ENCODE measurements at regions not wholly inside any gene's neighbourhood (a gene's known extent, or its start where the extent isn't known, plus 50 kb on each side); places are given as distances from the start of the nearest gene placed in this dataset.

DNA sequence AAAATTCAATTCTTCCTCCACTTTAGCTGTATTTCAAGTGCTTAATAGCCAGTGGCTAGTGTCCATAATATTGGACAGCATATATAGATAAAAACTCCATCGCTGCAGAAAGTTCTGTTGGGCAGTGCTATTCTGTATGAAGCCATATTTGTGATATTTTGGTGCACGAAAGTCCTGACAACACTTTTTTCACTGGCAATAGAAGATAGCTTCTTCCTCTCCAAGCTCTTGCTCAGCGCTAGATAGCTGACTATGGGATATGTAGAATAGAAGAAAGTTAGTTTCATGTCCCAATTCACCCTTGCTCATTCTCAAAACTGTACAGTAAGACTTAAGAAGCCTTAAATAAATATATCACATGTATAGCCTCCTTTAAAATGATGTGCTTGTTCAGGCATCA lies 269.9 kb downstream of the TLR4 start:
- no peak overlapping the region for H3K27ac Mint-ChIP-seq
- H3K4me1 Mint-ChIP-seq: peaks cover 3% of the 10 kb centered on the region
- no peak overlapping the region for H3K4me3 Mint-ChIP-seq
- H3K9me3 ChIP-seq (ENCODE audit: control insufficient read depth, low read length, poor library complexity, severe bottlenecking): no peaks in the 10 kb centered on the region
- no peak for DNase-seq
- H3K27me3 Mint-ChIP-seq: peaks cover 4% of the 10 kb centered on the region
- no peak for ATAC-seq
- H3K36me3 Mint-ChIP-seq (ENCODE audit: low read depth): no peaks in the 10 kb centered on the region

DNA sequence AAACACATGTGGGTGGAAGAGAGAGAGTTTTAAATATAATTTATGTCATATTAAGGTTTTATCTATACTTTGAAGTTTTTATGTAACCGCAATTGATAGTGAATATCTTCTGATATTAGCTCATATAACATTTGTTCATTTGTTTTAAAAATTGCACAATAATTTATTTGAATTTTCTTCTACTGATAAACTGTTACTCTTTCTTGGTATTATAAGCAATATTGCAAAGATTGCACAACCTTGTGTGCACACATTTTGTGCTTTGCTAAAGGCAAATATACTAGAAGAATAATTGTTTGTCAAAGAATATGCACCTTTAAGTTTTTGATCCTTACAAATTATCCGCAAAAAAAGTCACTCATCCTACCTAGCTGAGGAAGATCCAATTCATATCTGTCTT lies 275.7 kb downstream of the TLR4 start:
- Mint-ChIP-seq H3K36me3 (ENCODE audit: low read depth) (no peaks in the 10 kb centered on the region), H3K27ac (no peak overlapping the region), H3K4me3 (no peak overlapping the region), H3K27me3 (no peaks in the 10 kb centered on the region), H3K4me1 (peaks cover 5% of the 10 kb centered on the region)
- DNase-seq (no peak), ATAC-seq (no peak)
- no peaks in the 10 kb centered on the region for H3K9me3 ChIP-seq (ENCODE audit: control insufficient read depth, low read length, poor library complexity, severe bottlenecking)

DNA sequence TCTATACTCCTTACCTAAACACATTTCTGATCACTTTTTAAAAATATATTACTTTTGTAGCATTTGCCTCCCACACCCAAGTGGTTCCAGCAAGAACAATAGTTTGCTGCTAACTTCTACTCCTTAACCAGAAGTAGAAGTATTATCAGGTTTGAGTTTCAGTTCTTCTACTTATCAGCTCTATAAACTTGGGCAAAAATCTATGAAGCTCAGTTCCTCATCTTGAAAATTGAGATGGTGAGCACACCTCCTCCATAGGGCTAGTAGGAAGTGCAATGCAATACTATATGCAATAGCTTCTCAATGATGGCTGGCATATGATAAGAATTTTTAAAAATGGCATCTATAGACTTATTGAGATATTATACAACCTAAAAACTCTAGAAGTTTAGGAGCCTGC lies 283.7 kb downstream of the TLR4 start:
- DNase-seq: no peak
- no peak overlapping the region for H3K27ac Mint-ChIP-seq
- no peak for ATAC-seq
- no peak overlapping the region for H3K4me3 Mint-ChIP-seq
- peaks cover 7% of the 10 kb centered on the region for H3K27me3 Mint-ChIP-seq
- H3K9me3 ChIP-seq (ENCODE audit: control insufficient read depth, low read length, poor library complexity, severe bottlenecking): no peaks in the 10 kb centered on the region
- H3K36me3 Mint-ChIP-seq (ENCODE audit: low read depth): no peaks in the 10 kb centered on the region
- H3K4me1 Mint-ChIP-seq: peaks cover 2% of the 10 kb centered on the region

DNA sequence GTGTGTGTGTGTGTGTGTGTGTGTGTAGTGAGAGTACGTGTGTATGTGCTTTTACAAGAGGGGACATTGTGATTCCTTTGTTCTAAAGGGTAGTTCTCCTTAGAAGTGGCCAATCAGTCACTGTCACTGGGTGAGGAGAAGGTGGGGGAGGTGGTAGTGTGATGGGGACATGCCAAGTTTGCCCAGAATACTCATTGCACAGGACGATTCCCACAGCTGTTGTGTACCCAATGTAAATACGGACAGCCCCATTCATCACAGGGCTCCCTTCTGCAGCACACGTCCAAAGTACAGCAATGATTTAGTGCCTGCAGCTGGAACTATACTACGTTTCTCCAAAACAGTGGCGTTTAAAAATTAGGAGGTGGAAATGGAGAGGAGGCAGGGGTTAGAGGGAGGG lies 287.8 kb downstream of the TLR4 start:
- no peak for DNase-seq
- H3K36me3 Mint-ChIP-seq (ENCODE audit: low read depth): no peaks in the 10 kb centered on the region
- H3K4me3 Mint-ChIP-seq: no peak overlapping the region
- ATAC-seq: no peak
- no peaks in the 10 kb centered on the region for H3K4me1 Mint-ChIP-seq
- H3K9me3 ChIP-seq (ENCODE audit: control insufficient read depth, low read length, poor library complexity, severe bottlenecking): no peaks in the 10 kb centered on the region
- peaks cover 20% of the 10 kb centered on the region for H3K27me3 Mint-ChIP-seq
- H3K27ac Mint-ChIP-seq: no peak overlapping the region

DNA sequence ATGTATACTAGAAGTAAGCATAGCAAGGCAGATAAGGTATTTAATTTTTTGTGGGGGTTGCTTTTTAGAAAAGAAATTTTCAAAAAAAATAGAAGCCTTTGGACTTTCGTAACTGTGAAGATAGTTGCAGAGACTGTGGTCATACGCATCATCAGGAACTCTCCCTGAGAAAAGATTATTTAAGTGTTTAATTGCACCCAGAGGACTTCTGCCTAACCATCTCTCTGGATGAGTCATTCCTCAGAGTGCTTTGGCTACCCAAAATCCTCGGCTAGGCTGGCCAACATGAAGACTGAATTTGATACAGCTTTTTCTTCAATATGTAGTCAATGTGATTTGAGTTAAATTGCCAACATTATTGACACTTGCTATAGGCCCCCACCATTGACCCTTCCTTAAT lies 296.4 kb downstream of the TLR4 start:
- Mint-ChIP-seq H3K27ac (no peak overlapping the region), H3K27me3 (peaks cover 4% of the 10 kb centered on the region)
- no peak for ATAC-seq

DNA sequence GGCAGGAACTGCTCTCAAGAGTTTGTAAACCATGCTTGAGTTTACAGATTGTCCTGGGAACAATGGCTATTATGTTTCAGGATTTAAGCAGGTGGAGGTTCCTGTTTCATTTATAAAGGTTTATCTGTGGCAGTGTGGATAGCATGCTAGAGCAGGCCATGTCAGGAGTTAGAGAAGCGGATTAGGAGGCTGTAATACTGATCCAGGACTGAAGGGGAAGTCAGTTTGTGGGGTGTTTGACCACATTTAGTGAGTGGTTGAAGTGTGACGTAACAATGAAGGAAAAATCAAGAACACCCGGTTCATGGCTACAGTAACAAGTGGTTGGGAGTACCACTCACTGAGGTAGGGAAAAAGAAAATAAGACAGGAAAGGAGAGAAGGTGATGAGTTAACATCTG lies 299.0 kb downstream of the TLR4 start:
- no peak for ATAC-seq
- H3K27me3 Mint-ChIP-seq: peaks cover 10% of the 10 kb centered on the region
- DNase-seq: no peak
- H3K4me1 Mint-ChIP-seq: peaks cover 3% of the 10 kb centered on the region
- no peak overlapping the region for H3K27ac Mint-ChIP-seq
- H3K36me3 Mint-ChIP-seq (ENCODE audit: low read depth): no peaks in the 10 kb centered on the region
- peaks cover 3% of the 10 kb centered on the region for H3K9me3 ChIP-seq (ENCODE audit: control insufficient read depth, low read length, poor library complexity, severe bottlenecking)
- no peak overlapping the region for H3K4me3 Mint-ChIP-seq

More for the DNA sequence above, 296.4 kb downstream of the TLR4 start:
- Mint-ChIP-seq H3K4me3 (no peak overlapping the region), H3K36me3 (ENCODE audit: low read depth) (no peaks in the 10 kb centered on the region), H3K4me1 (peaks cover 3% of the 10 kb centered on the region)
- no peak for DNase-seq
- no peaks in the 10 kb centered on the region for H3K9me3 ChIP-seq (ENCODE audit: control insufficient read depth, low read length, poor library complexity, severe bottlenecking)

DNA sequence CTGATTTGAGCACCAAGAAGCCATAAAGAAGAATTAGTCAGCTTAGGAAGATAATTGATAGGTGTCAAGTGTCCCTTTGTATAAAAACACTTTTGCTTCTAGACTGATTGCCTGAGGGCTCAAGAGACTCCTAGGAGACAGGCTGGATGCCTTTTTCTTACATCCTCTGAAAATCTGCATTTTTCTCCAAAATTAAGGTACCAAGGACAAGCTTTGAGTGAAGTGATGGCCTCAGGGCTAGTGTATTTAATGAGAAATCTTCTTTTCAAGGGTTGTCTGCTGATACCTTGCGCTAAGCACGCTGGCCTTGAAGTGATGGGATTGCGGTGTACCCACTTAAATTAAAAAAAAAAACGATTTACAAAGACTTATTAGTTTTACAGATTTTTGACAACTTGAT lies 304.0 kb downstream of the TLR4 start:
- no peak overlapping the region for H3K4me3 Mint-ChIP-seq
- H3K9me3 ChIP-seq (ENCODE audit: control insufficient read depth, low read length, poor library complexity, severe bottlenecking): peaks cover 3% of the 10 kb centered on the region
- peaks cover 26% of the 10 kb centered on the region for H3K27me3 Mint-ChIP-seq
- H3K27ac Mint-ChIP-seq: no peak overlapping the region
- H3K4me1 Mint-ChIP-seq: no peaks in the 10 kb centered on the region
- ATAC-seq (no peak), DNase-seq (no peak)
- H3K36me3 Mint-ChIP-seq (ENCODE audit: low read depth): no peaks in the 10 kb centered on the region

DNA sequence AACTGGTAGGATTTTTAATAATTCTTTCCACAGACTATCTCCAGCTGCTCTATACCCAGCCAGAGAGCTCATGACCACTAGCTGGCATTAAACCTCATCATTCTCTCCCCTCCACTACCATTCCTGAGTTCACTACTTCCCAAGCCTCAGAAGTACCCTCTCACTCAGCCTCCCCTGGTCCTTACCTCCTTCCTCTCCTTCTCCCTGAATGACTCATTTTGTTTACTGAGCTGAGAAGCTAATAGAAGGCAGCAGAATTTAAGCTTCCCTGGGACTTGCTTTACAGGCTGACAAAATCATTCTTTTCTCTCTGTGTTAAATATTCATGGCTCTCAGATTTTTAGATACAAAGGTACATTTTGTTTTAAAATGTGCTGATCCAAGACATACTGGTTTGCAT lies 305.4 kb downstream of the TLR4 start:
- H3K4me3 Mint-ChIP-seq: no peak overlapping the region
- H3K27ac Mint-ChIP-seq: no peak overlapping the region
- ATAC-seq (no peak), DNase-seq (no peak)
- no peaks in the 10 kb centered on the region for H3K4me1 Mint-ChIP-seq
- H3K9me3 ChIP-seq (ENCODE audit: control insufficient read depth, low read length, poor library complexity, severe bottlenecking): peaks cover 3% of the 10 kb centered on the region
- H3K36me3 Mint-ChIP-seq (ENCODE audit: low read depth): no peaks in the 10 kb centered on the region
- peaks cover 26% of the 10 kb centered on the region for H3K27me3 Mint-ChIP-seq

DNA sequence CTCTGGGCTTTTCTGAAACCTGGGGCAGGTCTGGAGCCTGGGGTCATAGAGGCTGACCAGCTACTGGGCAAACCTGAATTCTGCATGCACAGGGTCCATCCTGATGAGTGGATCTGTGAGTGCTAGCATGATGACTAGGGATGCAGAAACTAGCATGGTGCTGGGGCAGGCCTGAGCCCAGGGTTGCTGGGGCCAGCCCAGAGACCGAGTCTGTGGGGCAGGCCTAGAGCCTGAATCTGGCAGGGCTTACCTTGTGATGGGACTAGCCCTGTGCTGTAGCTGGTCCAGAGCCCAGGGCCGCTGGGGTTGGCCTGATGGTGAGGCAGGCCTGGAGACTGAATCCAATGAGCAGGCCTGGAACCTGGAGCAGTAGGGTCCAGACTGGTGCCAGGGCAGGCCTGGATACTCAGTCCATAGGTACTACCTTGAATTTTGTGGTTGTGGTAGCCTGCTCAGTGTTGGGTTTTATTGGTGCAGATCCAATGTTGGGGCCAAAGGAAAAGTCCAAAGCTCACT lies 313.5 kb downstream of the TLR4 start:
- Mint-ChIP-seq H3K36me3 (ENCODE audit: low read depth) (no peaks in the 10 kb centered on the region), H3K27ac (no peak overlapping the region), H3K4me1 (no peaks in the 10 kb centered on the region), H3K27me3 (no peaks in the 10 kb centered on the region), H3K4me3 (no peak overlapping the region)
- DNase-seq (no peak), ATAC-seq (no peak)
- no peaks in the 10 kb centered on the region for H3K9me3 ChIP-seq (ENCODE audit: control insufficient read depth, low read length, poor library complexity, severe bottlenecking)

DNA sequence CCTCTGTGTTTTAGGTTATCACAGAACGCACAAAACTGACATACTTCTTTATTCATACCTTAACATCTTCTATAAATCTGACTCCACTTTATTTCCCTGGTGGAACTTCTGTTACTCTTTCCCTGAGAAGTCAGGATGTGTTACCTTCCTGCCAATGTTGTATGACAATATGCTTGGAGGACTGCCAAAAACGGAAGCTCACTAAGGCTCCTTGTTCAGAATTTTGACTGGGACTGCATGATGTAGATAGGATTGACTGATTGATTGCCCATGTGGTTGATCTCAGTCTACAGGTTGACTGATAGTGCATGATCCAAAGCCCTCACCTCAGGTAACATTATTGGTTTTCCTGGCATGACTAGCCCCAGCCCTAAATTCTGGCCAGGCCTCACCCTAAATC lies 319.4 kb downstream of the TLR4 start:
- ATAC-seq (no peak), DNase-seq (no peak)
- no peaks in the 10 kb centered on the region for H3K9me3 ChIP-seq (ENCODE audit: control insufficient read depth, low read length, poor library complexity, severe bottlenecking)
- no peaks in the 10 kb centered on the region for H3K27me3 Mint-ChIP-seq
- H3K27ac Mint-ChIP-seq: no peak overlapping the region
- no peaks in the 10 kb centered on the region for H3K36me3 Mint-ChIP-seq (ENCODE audit: low read depth)
- no peaks in the 10 kb centered on the region for H3K4me1 Mint-ChIP-seq
- H3K4me3 Mint-ChIP-seq: no peak overlapping the region

DNA sequence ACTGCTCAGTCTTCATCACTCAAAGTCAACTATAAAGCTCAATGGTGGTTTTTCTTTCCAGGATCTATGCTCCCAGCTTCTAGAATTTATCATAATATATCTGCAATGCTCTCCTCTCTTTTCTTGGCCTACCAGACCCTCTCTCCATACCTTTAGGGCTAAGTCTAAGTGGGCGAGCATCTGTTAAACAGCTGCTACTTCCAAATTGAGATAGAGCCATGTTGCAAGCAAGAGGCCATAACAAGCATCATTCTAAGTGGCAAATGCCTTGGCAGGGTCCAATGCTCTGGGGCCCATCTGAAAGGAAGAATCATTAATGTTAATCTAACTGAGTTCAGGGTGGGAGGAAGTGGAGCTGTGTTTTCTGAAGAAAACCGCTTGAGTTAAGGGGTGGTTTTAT lies 324.0 kb downstream of the TLR4 start:
- no peaks in the 10 kb centered on the region for H3K9me3 ChIP-seq (ENCODE audit: control insufficient read depth, low read length, poor library complexity, severe bottlenecking)
- DNase-seq: no peak
- H3K27ac Mint-ChIP-seq: no peak overlapping the region
- no peak overlapping the region for H3K4me3 Mint-ChIP-seq
- H3K27me3 Mint-ChIP-seq: no peaks in the 10 kb centered on the region
- H3K36me3 Mint-ChIP-seq (ENCODE audit: low read depth): no peaks in the 10 kb centered on the region
- H3K4me1 Mint-ChIP-seq: no peaks in the 10 kb centered on the region
- no peak for ATAC-seq

DNA sequence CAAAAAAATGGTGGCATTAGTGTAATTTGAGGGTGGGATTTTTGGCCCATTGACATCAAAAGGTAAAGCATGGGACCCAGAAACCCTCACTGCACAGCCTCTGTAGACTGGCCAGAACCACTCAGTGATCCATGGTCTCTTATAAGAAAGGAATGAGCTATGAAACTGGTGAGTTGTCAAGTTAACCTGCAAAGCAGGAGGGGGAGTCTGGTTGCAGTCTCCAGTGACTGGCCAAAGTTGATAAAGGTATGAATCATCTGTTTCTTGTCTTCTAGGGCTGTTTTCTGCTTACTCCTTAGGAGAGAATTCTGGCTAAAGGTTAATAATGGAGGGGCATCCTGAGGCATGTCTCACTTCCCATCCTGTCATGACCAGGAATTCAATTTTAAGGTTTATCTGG lies 325.2 kb downstream of the TLR4 start:
- Mint-ChIP-seq H3K4me1 (no peaks in the 10 kb centered on the region), H3K4me3 (no peak overlapping the region), H3K27me3 (no peaks in the 10 kb centered on the region), H3K36me3 (ENCODE audit: low read depth) (no peaks in the 10 kb centered on the region), H3K27ac (no peak overlapping the region)
- no peak for ATAC-seq
- no peaks in the 10 kb centered on the region for H3K9me3 ChIP-seq (ENCODE audit: control insufficient read depth, low read length, poor library complexity, severe bottlenecking)
- no peak for DNase-seq

DNA sequence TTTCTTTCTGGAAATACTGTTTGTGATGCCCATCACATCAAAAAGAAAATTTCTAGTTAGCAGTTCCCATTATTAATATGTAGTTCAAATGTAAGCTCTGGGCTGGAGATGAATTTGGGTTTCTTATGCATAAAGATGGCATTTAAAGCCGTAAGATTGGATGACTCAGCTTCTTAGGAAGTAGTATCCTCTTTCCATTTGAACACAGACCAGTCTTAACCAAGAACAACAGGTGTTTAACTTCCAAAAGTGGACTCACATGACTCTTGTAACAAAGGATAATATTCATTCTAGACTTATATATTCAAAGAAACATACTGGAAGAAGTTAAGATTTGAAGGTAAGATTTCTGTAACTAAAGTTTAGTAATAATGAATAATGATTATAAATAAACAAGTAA lies 330.5 kb downstream of the TLR4 start:
- no peak for ATAC-seq
- H3K36me3 Mint-ChIP-seq (ENCODE audit: low read depth): no peaks in the 10 kb centered on the region
- no peak for DNase-seq
- H3K4me3 Mint-ChIP-seq: no peak overlapping the region
- H3K27ac Mint-ChIP-seq: no peak overlapping the region
- peaks cover 5% of the 10 kb centered on the region for H3K27me3 Mint-ChIP-seq
- no peaks in the 10 kb centered on the region for H3K4me1 Mint-ChIP-seq
- H3K9me3 ChIP-seq (ENCODE audit: control insufficient read depth, low read length, poor library complexity, severe bottlenecking): peaks cover 2% of the 10 kb centered on the region

DNA sequence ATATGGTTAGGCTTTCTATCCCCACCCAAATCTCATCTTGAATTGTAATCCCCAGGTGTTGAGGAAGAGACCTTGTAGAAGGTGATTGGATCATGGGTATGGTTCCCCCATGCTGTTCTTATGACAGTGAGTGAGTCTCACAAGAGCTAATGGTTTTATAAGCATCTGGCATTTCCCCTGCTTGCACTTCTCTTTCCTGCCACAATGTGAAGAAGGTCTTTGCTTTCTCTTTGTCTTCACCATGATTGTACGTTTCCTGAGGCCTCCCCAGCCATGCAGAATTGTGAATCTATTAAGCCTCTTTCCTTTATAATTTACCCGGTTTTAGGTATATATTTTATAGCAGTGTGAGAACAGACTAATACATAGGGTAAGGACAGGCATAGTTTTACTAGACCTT lies 334.5 kb downstream of the TLR4 start:
- ATAC-seq (no peak), DNase-seq (no peak)
- Mint-ChIP-seq H3K27me3 (peaks cover 5% of the 10 kb centered on the region), H3K4me1 (no peaks in the 10 kb centered on the region), H3K27ac (no peak overlapping the region), H3K36me3 (ENCODE audit: low read depth) (no peaks in the 10 kb centered on the region), H3K4me3 (no peak overlapping the region)
- H3K9me3 ChIP-seq (ENCODE audit: control insufficient read depth, low read length, poor library complexity, severe bottlenecking): peaks cover 2% of the 10 kb centered on the region

DNA sequence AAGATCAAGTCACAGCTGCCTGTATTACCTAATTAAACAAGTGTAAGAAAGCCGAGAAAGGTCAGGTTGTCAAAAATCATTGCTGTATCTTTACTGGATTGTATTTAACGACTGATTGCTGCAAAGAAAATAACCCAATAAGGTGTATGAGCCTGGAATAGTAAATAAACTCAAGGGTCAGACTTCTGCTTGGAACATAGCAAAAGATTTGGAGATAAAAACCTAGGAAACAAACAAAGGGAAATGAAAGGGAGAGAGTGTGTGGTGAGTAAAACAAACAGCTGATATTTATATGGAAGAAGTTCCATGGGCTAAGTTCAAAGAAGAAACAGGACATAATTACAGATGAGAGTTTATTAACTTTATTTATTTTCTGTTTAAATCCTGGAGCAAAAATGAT lies 354.0 kb downstream of the TLR4 start:
- Mint-ChIP-seq H3K4me3 (no peak overlapping the region), H3K36me3 (ENCODE audit: low read depth) (no peaks in the 10 kb centered on the region), H3K27ac (no peak overlapping the region), H3K27me3 (no peaks in the 10 kb centered on the region), H3K4me1 (no peaks in the 10 kb centered on the region)
- H3K9me3 ChIP-seq (ENCODE audit: control insufficient read depth, low read length, poor library complexity, severe bottlenecking): no peaks in the 10 kb centered on the region
- ATAC-seq: no peak
- DNase-seq: no peak

Data from T-helper 17 cell (primary cell).